B cell (primary cell): ENCODE measurements at regions not wholly inside any gene's neighbourhood (a gene's known extent, or its start where the extent isn't known, plus 50 kb on each side); places are given as distances from the start of the nearest gene placed in this dataset.

Experiments used
- ATAC-seq: fragments of 200-7000 bp; cut with Tn5 transposase; one replicate; pipeline ENCODE4 v1.10.0; 2021; ENCODE audit warnings: low read depth, mild to moderate bottlenecking, moderate number of reproducible peaks, moderate library complexity
- CTCF ChIA-PET: fragments of 350-600 bp; sonication (Branson Sonifier 250); formaldehyde crosslinking; loops from one replicate; lab custom pipeline; 2021; ENCODE audit warnings: antibody characterized with exemption, inconsistent platforms; lab: Charles Lee
- POLR2A ChIA-PET: fragments of 350-600 bp; sonication (Branson Sonifier 250); formaldehyde crosslinking; loops from one replicate; lab custom pipeline; 2021; ENCODE audit warnings: antibody characterized with exemption; lab: Charles Lee
- DNase-seq: peaks from one replicate; pipeline ENCODE4 v3.0.0; 2013
- H2AFZ ChIP-seq: 2 replicates; pipeline ENCODE4 v1.6.1; 2012; ENCODE audit warnings: mild to moderate bottlenecking, low read depth, low read length; ENCODE audit not compliant: insufficient read depth, poor library complexity, severe bottlenecking
- H3K27ac ChIP-seq, 2 donors: 1 replicate in 1 of 2; 2 replicates in 1 of 2; pipeline ENCODE4 v1.5.1; 2012 to 2013; ENCODE audit warnings: low read length in 2 of 2, mild to moderate bottlenecking in 2 of 2, moderate library complexity in 1 of 2
- H3K27me3 ChIP-seq, 4 experiments: fragments of 200-600 bp in 1 of 4; sonication (generic) in 1 of 4; replicated peaks in 1 of 4; 1 replicate in 2 of 4; 2 replicates in 2 of 4; pipeline versions ENCODE4 v1.6.1 to v1.7.0; 2013 to 2016; ENCODE audit warnings: low read length in 3 of 4, mild to moderate bottlenecking in 2 of 4, mixed read lengths in 1 of 4, moderate library complexity in 1 of 4; ENCODE audit not compliant: insufficient read depth in 4 of 4, control insufficient read depth in 3 of 4; ENCODE audit errors: control extremely low read depth in 1 of 4
- H3K36me3 ChIP-seq, 2 experiments: replicated peaks in 1 of 2; 1 replicate in 1 of 2; 2 replicates in 1 of 2; pipeline versions ENCODE4 v1.6.1 to v1.7.1; 2013; ENCODE audit warnings: low read length in 1 of 2; ENCODE audit not compliant: insufficient read depth in 2 of 2, control insufficient read depth in 1 of 2; ENCODE audit errors: control extremely low read depth in 1 of 2, extremely low read depth in 1 of 2
- H3K4me1 ChIP-seq, 2 donors: fragments of 200-600 bp in 1 of 2; sonication (generic) in 1 of 2; 1 replicate in 1 of 2; 2 replicates in 1 of 2; pipeline versions ENCODE4 v1.5.1 to v1.6.1; 2013 to 2017; ENCODE audit warnings: low read length in 2 of 2; ENCODE audit not compliant: control insufficient read depth in 2 of 2, insufficient read depth in 2 of 2
- H3K4me2 ChIP-seq: replicated peaks from 2 replicates; pipeline ENCODE3; 2012; ENCODE audit warnings: mild to moderate bottlenecking, low read depth, low read length; ENCODE audit not compliant: poor library complexity, severe bottlenecking
- H3K4me3 ChIP-seq, 5 experiments: fragments of 200-600 bp in 1 of 5; sonication (generic) in 1 of 5; 1 replicate in 3 of 5; 2 replicates in 2 of 5; pipeline versions ENCODE4 v1.5.1 to v1.7.0; 2011 to 2016; ENCODE audit warnings: low read length in 4 of 5, mild to moderate bottlenecking in 4 of 5, low read depth in 2 of 5, control low read depth in 1 of 5, moderate library complexity in 1 of 5; ENCODE audit not compliant: insufficient read depth in 1 of 5; ENCODE audit errors: control extremely low read depth in 1 of 5, extremely low read depth in 1 of 5
- H3K79me2 ChIP-seq: fragments of 200-600 bp; sonication (generic); one replicate; pipeline ENCODE4 v1.6.0; 2016; ENCODE audit warnings: low read length; ENCODE audit not compliant: control insufficient read depth, insufficient read depth
- H3K9ac ChIP-seq: fragments of 200-600 bp; sonication (generic); 2 replicates; pipeline ENCODE4 v1.6.1; 2017; ENCODE audit warnings: mild to moderate bottlenecking, low read length, moderate library complexity
- H3K9me3 ChIP-seq, 3 donors: one replicate each; pipeline versions ENCODE4 v1.6.1 to v1.7.1; 2013; ENCODE audit warnings: low read length in 2 of 3; ENCODE audit not compliant: control insufficient read depth in 2 of 3, insufficient read depth in 1 of 3; ENCODE audit errors: control extremely low read depth in 1 of 3
- H4K20me1 ChIP-seq: 2 replicates; pipeline ENCODE4 v1.6.0; 2012; ENCODE audit warnings: mild to moderate bottlenecking, low read length; ENCODE audit not compliant: insufficient read depth, control insufficient read depth, poor library complexity, severe bottlenecking
- H3K27ac Mint-ChIP-seq: one replicate; pipeline ENCODE4 v1.8.0; 2021; ENCODE audit warnings: mixed read lengths
- H3K27me3 Mint-ChIP-seq: one replicate; pipeline ENCODE4 v1.8.0; 2021; ENCODE audit warnings: mixed read lengths
- H3K4me1 Mint-ChIP-seq: one replicate; pipeline ENCODE4 v1.8.0; 2021; ENCODE audit warnings: mixed read lengths
- H3K4me3 Mint-ChIP-seq: one replicate; pipeline ENCODE4 v1.8.0; 2021; ENCODE audit warnings: mixed read lengths
- H3K9me3 Mint-ChIP-seq: one replicate; pipeline ENCODE4 v1.8.0; 2022; ENCODE audit warnings: mixed read lengths; ENCODE audit not compliant: insufficient read depth
- CTCF ChIP-seq: fragments of 200-600 bp; IDR thresholded peaks from one replicate; pipeline ENCODE4 v1.8.0; 2022; ENCODE audit warnings: antibody characterized with exemption, mild to moderate bottlenecking
- EZH2 ChIP-seq: IDR thresholded peaks from 2 replicates; pipeline ENCODE4 v1.6.1; 2012; ENCODE audit warnings: borderline replicate concordance, low read depth, mild to moderate bottlenecking, moderate library complexity, low read length; ENCODE audit not compliant: insufficient read depth, poor library complexity, severe bottlenecking
- WGBS: methylation state at CpG from one replicate; pipeline ENCODE4 v1.1.5; 2013; ENCODE audit warnings: missing lambda C conversion rate; ENCODE audit not compliant: insufficient coverage; 5-methylcytosine and 5-hydroxymethylcytosine counted together
- intact Hi-C: fragments of 100-400 bp; cut with micrococcal nuclease; formaldehyde crosslinking; loops from one replicate; pipeline ENCODE4 v1.10.0; 2022

GRCh38 chr2:54052825-54053718 lies 62.3 kb upstream of the ACYP2 start:
- Histone ChIP-seq H3K4me1 (peaks cover 23 to 31% of the 10 kb centered on the region in 2 donors), H2AFZ (no peak overlapping the region), H3K36me3 (peaks cover 2 to 7% of the 10 kb centered on the region in 2 experiments), H3K4me3 (peak overlapping the region in 1 of 5 experiments; percentile 23), H3K9ac (no peak overlapping the region), H3K27me3 (no peaks in the 10 kb centered on the region), H3K9me3 (peaks cover 3 to 17% (median 12%) of the 10 kb centered on the region in 3 donors), H4K20me1 (no peaks in the 10 kb centered on the region), H3K4me2 (peak overlapping the region; percentile 54), H3K79me2 (no peaks in the 10 kb centered on the region), H3K27ac (peak overlapping the region; percentile 64 to 84)
- Mint-ChIP-seq H3K9me3 (peaks cover 3% of the 10 kb centered on the region), H3K4me3 (peak overlapping the region; percentile 59), H3K27me3 (no peaks in the 10 kb centered on the region), H3K27ac (peak overlapping the region; percentile 84), H3K4me1 (peaks cover 35% of the 10 kb centered on the region)
- ChIA-PET CTCF (interaction anchor here (1.4 to 1.7 kb wide), 2 partner anchors 11 to 54 kb away, joined by 3 to 6 read pairs; no protein-coding TSS in a partner anchor), POLR2A (interaction anchor here (0.6 kb wide), 1 partner anchor 46 kb away, joined by 3 read pairs; no protein-coding TSS in a partner anchor)
- intact Hi-C loops, result loop anchor here (10.0 kb wide), 1 partner anchor 52 kb away; no protein-coding TSS in a partner anchor
- TF ChIP-seq CTCF (no peak), EZH2 (no peak)
- DNase-seq (peak; percentile 6), ATAC-seq (no peak)
- 97% methylated on average over 4 of the region's 4 CpGs for WGBS

- H4K20me1 ChIP-seq, result no peaks in the 10 kb centered on the region
- ChIA-PET POLR2A (no interaction called here), CTCF (interaction anchor here (0.7 kb wide), 1 partner anchor 139 kb away, joined by 3 read pairs; no protein-coding TSS in a partner anchor)
- H2AFZ ChIP-seq, result no peak overlapping the region
- H3K27ac ChIP-seq, result no peak overlapping the region
- no peak overlapping the region for H3K27ac Mint-ChIP-seq
- WGBS, result no CpG with 5 or more reads among the region's 2 CpGs
- H3K9me3 ChIP-seq, result peaks cover 3 to 17% (median 16%) of the 10 kb centered on the region in 3 donors
- H3K4me3 ChIP-seq, result no peak overlapping the region
- H3K4me2 ChIP-seq, result no peak overlapping the region
- no peaks in the 10 kb centered on the region for H3K27me3 ChIP-seq
- H3K9me3 Mint-ChIP-seq, result peaks cover 3% of the 10 kb centered on the region
- DNase-seq, result no peak
- peaks cover 3 to 7% of the 10 kb centered on the region in 2 experiments for H3K36me3 ChIP-seq
- H3K4me1 Mint-ChIP-seq, result peaks cover 36% of the 10 kb centered on the region
- H3K27me3 Mint-ChIP-seq, result no peaks in the 10 kb centered on the region
- no peak overlapping the region for H3K9ac ChIP-seq
- no peaks in the 10 kb centered on the region for H3K79me2 ChIP-seq
- intact Hi-C loops, result loop anchor here (10.0 kb wide), 1 partner anchor 54 kb away; no protein-coding TSS in a partner anchor
- no peak for TF ChIP-seq CTCF
- no peak for TF ChIP-seq EZH2
- peaks cover 25 to 31% of the 10 kb centered on the region in 2 donors for H3K4me1 ChIP-seq
- H3K4me3 Mint-ChIP-seq, result no peak overlapping the region
- no peak for ATAC-seq
Observed at GRCh38 chr2:54050445-54050844, 65.0 kb upstream of the ACYP2 start.
